K562 (cell line): ENCODE measurements at regions not wholly inside any gene's neighbourhood (a gene's known extent, or its start where the extent isn't known, plus 50 kb on each side); places are given as distances from the start of the nearest gene placed in this dataset.

ENCODE experiments used
- ATAC-seq: fragments of 200-7000 bp; cut with Tn5 transposase; 3 replicates; pipeline ENCODE4 v1.9.1; 2020; ENCODE audit warnings: moderate library complexity
- BruUV-seq: library from RNA; stranded (reverse); fragments of 400-500 nt; replicated peaks from 2 replicates; lab custom pipeline; 2021; lab: Mats Ljungman, UMichigan
- CTCF ChIA-PET: fragments of 300-600 bp; formaldehyde crosslinking; extraction: SDS; loops from one replicate; lab custom pipeline; 2021; ENCODE audit warnings: low intra/inter-chr PET ratio; lab: Yijun Ruan, JAX
- POLR2A ChIA-PET: fragments of 300-600, 350-650 bp; sonication (Branson Sonifier 250); formaldehyde crosslinking; extraction: SDS; loops from one replicate; lab custom pipeline; 2021; ENCODE audit warnings: antibody characterized with exemption, inconsistent platforms; lab: Yijun Ruan, JAX
- DNase-seq, 4 experiments: peaks; one replicate each; pipeline versions ENCODE4 v3.0.0 to v3.0.0-alpha.2; 2011 to 2018; ENCODE audit warnings: low spot score in 3 of 4, mixed read lengths in 3 of 4; ENCODE audit errors: extremely low read depth in 1 of 4
- FAIRE-seq: peaks from 2 replicates; lab custom pipeline; 2011; peaks lifted over from hg19 to GRCh38; lab: Jason Lieb, UNC
- H2AFZ ChIP-seq: 2 replicates; pipeline ENCODE4 v1.6.0; 2011; ENCODE audit warnings: low read depth, low read length, control low read depth, inconsistent platforms
- H3K27ac ChIP-seq: fragments of 200-600 bp; 3 replicates; pipeline ENCODE4 v1.8.0; 2011; ENCODE audit warnings: low read depth, mild to moderate bottlenecking, control low read depth, inconsistent platforms, low read length, moderate library complexity, mixed read lengths; ENCODE audit errors: extremely low read depth
- H3K27me3 ChIP-seq, 2 experiments: fragments of 300-600 bp in 1 of 2; 2 replicates in 1 of 2; 3 replicates in 1 of 2; pipeline versions ENCODE4 v1.6.0 to v1.8.0; 2011; ENCODE audit warnings: inconsistent platforms in 2 of 2, low read length in 2 of 2, mild to moderate bottlenecking in 1 of 2, mixed read lengths in 1 of 2, moderate library complexity in 1 of 2; ENCODE audit not compliant: control insufficient read depth in 2 of 2, insufficient read depth in 2 of 2
- H3K36me3 ChIP-seq: fragments of 300-600 bp; 3 replicates; pipeline ENCODE4 v1.8.0; 2011; ENCODE audit warnings: mild to moderate bottlenecking, low read length, inconsistent platforms; ENCODE audit not compliant: control insufficient read depth, insufficient read depth
- H3K4me1 ChIP-seq, 2 experiments: fragments of 200-600 bp in 1 of 2; replicated peaks in 1 of 2; 2 replicates in 1 of 2; 3 replicates in 1 of 2; pipeline versions ENCODE4 v1.5.1 to v1.8.0; 2011; ENCODE audit warnings: inconsistent platforms in 2 of 2, low read length in 2 of 2, mild to moderate bottlenecking in 1 of 2, mixed read lengths in 1 of 2, moderate library complexity in 1 of 2; ENCODE audit not compliant: control insufficient read depth in 2 of 2, insufficient read depth in 2 of 2
- H3K4me2 ChIP-seq: 2 replicates; pipeline ENCODE4 v1.6.1; 2011; ENCODE audit warnings: low read length, control low read depth, inconsistent platforms, mixed read lengths; ENCODE audit not compliant: insufficient read depth
- H3K4me3 ChIP-seq: fragments of 200-600 bp; sonication (generic), shearing (Covaris generic); 2 replicates; pipeline ENCODE4 v1.5.1; 2016; ENCODE audit warnings: control low read depth, inconsistent platforms
- H3K79me2 ChIP-seq: fragments of 200-600 bp; 3 replicates; pipeline ENCODE4 v1.8.0; 2011; ENCODE audit warnings: low read length, inconsistent platforms; ENCODE audit not compliant: control insufficient read depth, insufficient read depth
- H3K9ac ChIP-seq, 2 experiments: 2 replicates each; pipeline versions ENCODE4 v1.6.0 to v1.6.1; 2011; ENCODE audit warnings: low read depth in 2 of 2, low read length in 2 of 2, control low read depth in 1 of 2, inconsistent platforms in 1 of 2, mild to moderate bottlenecking in 1 of 2, mixed read lengths in 1 of 2; ENCODE audit not compliant: insufficient read depth in 1 of 2
- H3K9me1 ChIP-seq: one replicate; pipeline ENCODE4 v1.6.0; 2011; ENCODE audit warnings: inconsistent platforms, mild to moderate bottlenecking, low read length, moderate library complexity; ENCODE audit not compliant: control insufficient read depth, insufficient read depth
- H3K9me3 ChIP-seq: replicated peaks from 2 replicates; pipeline ENCODE4 v1.5.1; 2011; ENCODE audit warnings: low read depth, low read length, inconsistent platforms; ENCODE audit not compliant: control insufficient read depth, insufficient read depth
- H4K20me1 ChIP-seq: replicated peaks from 2 replicates; pipeline ENCODE4 v1.6.1; 2011; ENCODE audit warnings: low read length, inconsistent platforms, mixed read lengths; ENCODE audit not compliant: control insufficient read depth, insufficient read depth
- HNRNPUL1 ChIP-seq: fragments of 200-400 bp; formaldehyde crosslinking; IDR thresholded peaks from 2 replicates; pipeline ENCODE4 v1.6.1; 2017; ENCODE audit warnings: low read length
- MGA ChIP-seq: fragments of 450-650 bp; IDR thresholded peaks from 2 replicates; pipeline ENCODE4 v1.6.1; 2016; ENCODE audit warnings: mild to moderate bottlenecking, moderate library complexity
- WGBS: fragments of 100-300 bp; shearing (Covaris generic); methylation state at CpG from one replicate; pipeline ENCODE4 v1.1.6; 2016; ENCODE audit warnings: low coverage, mixed read lengths; ENCODE audit not compliant: insufficient coverage; ENCODE audit errors: missing lambda C conversion rate; 5-methylcytosine and 5-hydroxymethylcytosine counted together
- in situ Hi-C: fragments of 300-500 bp; cut with MboI; formaldehyde crosslinking; loops from 4 replicates; pipeline ENCODE4 v1.15.0; 2018; ENCODE audit warnings: inconsistent platforms, mixed read lengths
- intact Hi-C: fragments of 100-400 bp; cut with micrococcal nuclease; formaldehyde crosslinking; loops from 2 replicates; pipeline ENCODE4 v1.14.2; 2022

- Histone ChIP-seq H3K27me3 (no peaks in the 10 kb centered on the region), H3K79me2 (no peaks in the 10 kb centered on the region), H3K27ac (no peak overlapping the region), H3K36me3 (no peaks in the 10 kb centered on the region), H3K4me1 (no peaks in the 10 kb centered on the region), H4K20me1 (no peaks in the 10 kb centered on the region), H3K4me3 (no peak overlapping the region), H3K4me2 (no peak overlapping the region), H3K9ac (no peak overlapping the region), H2AFZ (no peak overlapping the region), H3K9me1 (no peaks in the 10 kb centered on the region), H3K9me3 (no peaks in the 10 kb centered on the region; the same call in 1 of the 2 replicates)
- CTCF ChIA-PET: no interaction called here
- ATAC-seq: no peak
- FAIRE-seq: no peak
- no TSS peak for BruUV-seq
- WGBS: 0% methylated on average over 1 of the region's 1 CpG
- no peak for DNase-seq
- POLR2A ChIA-PET: no interaction called here
- intact Hi-C loops: no loop called here
- in situ Hi-C loops: no loop called here
- no peak for TF ChIP-seq MGA
- TF ChIP-seq HNRNPUL1: no peak
These were observed 1859.1 kb upstream of the PCDH20 start for GRCh38 chr13:63274772-63275171.
